ENCODE measurements at regions not wholly inside any gene's neighbourhood (a gene's known extent, or its start where the extent isn't known, plus 50 kb on each side); places are given as distances from the start of the nearest gene placed in this dataset.

GRCh38 chr10:110355141-110355831, 50.6 kb upstream of the SMNDC1 start:
- DNase-seq (ENCODE audit: low read depth, low spot score) = no peak

GRCh38 chr10:110355922-110356627, 51.4 kb upstream of the SMNDC1 start:
- no peak for DNase-seq (ENCODE audit: low read depth, low spot score)

DNA sequence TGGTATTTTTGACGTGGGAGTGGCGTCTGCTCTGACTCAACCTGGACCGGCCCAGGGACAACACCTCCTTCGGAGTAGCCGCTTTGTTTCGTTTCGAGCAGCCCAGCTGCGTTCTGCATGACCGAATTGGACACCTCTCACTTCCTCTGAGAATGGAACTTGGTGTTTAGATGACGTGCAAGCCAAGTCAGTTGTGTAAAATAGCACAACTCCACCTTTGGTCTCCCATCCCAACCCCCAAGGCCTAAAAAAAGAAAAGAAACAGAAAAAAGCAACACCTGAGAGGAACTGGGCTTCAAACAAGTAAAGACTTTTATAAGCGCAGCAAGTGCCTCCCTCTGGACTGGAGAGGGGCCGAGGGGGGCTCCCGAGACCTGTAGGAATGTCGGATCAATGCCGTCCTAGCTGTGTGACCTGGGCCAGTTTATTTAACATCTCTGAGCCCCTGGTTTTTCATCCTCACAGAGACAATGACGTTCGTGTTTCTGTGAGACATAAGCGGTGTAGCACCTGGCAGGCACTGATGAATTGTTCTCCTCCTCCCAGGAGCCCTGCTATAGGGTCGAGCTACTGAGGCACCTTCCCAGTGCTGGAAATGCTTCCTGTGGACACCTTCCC, 52.0 kb upstream of the SMNDC1 start:
- DNase-seq (ENCODE audit: low read depth, low spot score) = no peak

DNA sequence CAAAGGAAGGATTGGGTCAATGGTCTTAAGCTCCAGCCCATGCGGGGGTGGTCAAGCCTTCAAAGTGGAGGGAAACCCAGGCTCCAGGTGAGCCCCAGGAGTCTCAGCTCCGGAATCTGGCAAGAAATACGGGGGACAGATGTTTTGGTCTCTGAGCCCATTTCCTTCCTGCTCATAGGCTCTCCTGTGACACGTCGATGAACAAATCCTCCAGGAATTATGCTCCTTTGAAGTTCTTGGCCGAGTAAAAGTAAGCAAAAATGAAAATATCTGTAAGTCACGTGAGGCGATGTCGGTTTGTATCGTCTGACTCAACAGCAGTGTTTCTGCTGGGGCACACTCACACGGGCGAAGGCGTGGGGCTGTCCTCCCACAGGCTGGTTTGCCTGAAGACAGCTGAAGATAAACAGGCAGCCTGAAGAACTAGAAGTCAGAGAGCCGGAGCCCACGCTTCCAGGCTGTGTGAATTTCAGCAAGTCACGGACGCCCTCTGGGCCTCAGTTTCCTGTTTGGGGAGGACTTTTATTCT, 52.6 kb upstream of the SMNDC1 start:
- DNase-seq (ENCODE audit: low read depth, low spot score) = no peak

GRCh38 chr10:110357871-110358270, 53.2 kb upstream of the SMNDC1 start:
- DNase-seq (ENCODE audit: low read depth, low spot score) = no peak

- no peak for DNase-seq (ENCODE audit: low read depth, low spot score)
Observed at GRCh38 chr10:110358278-110358677, 53.6 kb upstream of the SMNDC1 start.

DNA sequence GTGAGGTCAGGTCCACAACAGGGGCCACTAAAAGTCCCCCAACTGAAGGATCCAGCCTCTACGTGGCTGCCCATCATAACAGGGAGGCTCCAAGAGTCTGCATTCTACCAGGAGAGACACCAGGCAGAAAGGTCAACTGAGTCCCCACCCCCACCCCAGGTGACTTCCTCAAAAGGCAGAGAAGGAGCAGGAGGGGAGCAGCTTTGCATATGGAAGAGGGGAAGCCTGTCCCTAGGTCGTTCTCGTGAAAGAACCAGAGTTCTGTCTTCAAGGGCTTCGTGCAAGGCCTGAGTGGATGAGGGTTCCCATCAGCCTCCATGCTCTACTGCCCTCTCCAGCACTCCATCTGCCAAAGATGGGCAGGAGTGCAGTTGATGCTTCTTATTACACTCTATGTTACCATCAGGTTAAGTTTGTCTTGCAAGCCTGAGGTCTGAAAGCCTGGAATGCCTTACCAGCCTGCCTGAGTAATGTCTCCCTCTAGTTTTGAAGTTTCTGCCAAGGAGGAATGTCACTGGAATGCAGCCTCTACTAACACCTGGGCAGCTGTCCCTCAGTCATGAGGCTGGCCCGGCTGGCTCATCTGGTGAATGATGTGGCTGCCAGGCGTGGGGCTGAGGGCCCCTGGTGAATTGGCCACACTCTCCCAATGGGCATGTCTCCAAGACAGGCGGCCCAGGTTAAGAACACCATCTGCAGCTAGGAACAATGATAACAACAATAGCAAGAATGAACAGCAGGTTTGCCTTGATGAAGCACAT, 54.3 kb upstream of the SMNDC1 start:
- no peak for DNase-seq (ENCODE audit: low read depth, low spot score)

- DNase-seq (ENCODE audit: low read depth, low spot score) = no peak
Observed at GRCh38 chr10:110360857-110361474, 56.2 kb upstream of the SMNDC1 start.

- DNase-seq (ENCODE audit: low read depth, low spot score) = no peak
Observed at GRCh38 chr10:110361800-110362456, 57.2 kb upstream of the SMNDC1 start.

DNA sequence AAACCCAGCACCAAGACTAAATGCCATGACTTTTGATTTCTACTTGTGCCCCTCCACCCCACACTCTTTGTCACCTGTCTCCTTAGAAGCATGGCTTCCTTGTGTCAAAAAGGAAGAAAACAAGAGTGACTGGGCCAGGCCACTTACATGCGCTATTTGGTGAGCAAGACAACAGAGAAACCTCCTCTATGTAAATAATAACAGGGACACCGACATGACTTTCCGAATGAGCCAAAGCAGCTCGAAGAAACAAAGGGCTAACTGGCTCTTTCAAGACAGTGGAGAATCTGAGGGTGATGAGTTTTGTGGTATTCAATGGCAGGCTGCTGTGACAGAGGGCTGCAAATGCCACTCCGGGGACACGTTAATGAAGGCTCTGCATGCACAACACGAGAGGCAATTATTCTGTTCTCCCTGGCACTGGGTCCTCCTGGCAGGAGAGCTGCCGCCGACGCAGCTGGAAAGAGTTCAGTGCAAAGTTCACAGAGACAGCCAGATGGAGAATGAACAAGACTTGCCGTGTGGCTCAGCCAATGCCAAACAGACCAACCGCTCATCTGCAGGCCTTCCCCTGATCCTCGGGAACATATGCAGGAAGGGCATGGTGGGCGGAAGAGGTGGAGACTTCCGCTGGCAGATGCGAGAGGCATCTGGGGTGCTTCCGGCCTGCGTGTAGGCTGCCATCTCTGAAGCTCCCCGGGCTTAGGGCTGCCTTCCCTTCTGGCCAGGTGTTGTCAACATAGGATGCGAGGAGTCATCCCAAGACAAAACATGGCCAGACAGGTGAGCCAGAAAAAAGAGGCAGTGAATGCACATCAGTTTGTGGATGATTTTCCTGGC, 59.1 kb upstream of the SMNDC1 start:
- DNase-seq (ENCODE audit: low read depth, low spot score) = no peak

DNA sequence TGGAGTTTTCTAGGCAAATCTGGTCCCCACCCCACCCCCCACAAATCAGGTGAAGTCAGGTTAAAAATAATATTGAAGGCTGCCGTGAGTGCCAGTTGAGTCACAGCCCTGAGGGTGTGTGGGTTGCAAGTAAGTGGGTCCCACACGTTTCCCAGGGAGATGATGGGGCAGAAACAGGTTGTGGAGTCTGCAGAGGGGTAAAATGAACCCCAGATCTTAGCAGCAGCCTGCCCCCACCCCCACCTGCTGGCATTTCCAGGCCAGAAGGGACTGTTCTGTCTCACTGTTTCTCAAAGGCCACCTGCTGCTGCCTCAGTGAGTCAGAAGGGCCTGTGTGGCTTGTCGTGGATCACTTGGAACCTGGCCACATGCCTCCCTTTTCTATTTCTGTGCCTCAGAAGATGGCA, 59.8 kb upstream of the SMNDC1 start:
- DNase-seq (ENCODE audit: low read depth, low spot score) = no peak

DNA sequence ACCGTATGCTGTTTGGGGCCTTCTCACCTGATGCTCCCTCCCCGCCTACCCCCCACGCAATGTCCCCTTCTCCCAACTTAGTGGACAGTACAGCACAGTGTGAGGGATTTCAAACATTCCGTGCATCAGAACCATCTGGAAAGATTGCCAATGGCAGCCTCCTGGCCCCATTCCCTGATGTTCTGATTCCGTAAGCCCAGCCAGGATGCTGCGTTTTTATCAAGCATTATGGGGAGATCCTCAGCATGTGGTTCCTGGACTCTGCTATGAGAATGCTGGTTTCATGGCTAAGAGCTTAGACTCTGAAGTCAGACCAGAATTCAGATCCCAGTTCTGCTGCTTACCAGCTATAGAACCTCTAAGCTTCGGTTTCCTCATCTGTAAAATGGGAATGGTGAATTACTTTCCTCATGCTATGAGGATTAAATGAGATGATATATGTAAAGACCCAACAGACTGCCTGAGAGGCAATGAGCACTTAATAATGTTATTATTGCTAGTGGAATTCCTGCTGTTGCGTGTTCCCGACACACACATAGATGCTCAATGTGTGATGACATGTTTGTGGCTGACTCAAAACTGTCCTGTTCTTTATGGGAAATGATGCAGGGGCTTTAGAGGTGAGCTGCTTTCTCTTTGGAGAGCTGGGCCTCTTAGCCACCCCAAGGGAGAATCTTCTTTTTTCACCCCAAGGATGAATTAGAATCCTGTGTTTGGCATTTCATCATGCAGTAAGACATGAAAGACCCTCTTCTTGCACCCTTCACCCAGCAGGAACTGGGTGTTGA, 60.8 kb upstream of the SMNDC1 start:
- DNase-seq (ENCODE audit: low read depth, low spot score) = no peak

GRCh38 chr10:110366635-110367034, 61.9 kb upstream of the SMNDC1 start:
- DNase-seq (ENCODE audit: low read depth, low spot score) = no peak

GRCh38 chr10:110368002-110368401, 63.3 kb upstream of the SMNDC1 start:
- no peak for DNase-seq (ENCODE audit: low read depth, low spot score)

GRCh38 chr10:110368556-110368955, 63.8 kb upstream of the SMNDC1 start:
- DNase-seq (ENCODE audit: low read depth, low spot score) = no peak

- no peak for DNase-seq (ENCODE audit: low read depth, low spot score)
Observed at GRCh38 chr10:110370006-110370405, 65.3 kb upstream of the SMNDC1 start.

GRCh38 chr10:110372656-110373055, 67.9 kb upstream of the SMNDC1 start:
- DNase-seq (ENCODE audit: low read depth, low spot score) = no peak

DNA sequence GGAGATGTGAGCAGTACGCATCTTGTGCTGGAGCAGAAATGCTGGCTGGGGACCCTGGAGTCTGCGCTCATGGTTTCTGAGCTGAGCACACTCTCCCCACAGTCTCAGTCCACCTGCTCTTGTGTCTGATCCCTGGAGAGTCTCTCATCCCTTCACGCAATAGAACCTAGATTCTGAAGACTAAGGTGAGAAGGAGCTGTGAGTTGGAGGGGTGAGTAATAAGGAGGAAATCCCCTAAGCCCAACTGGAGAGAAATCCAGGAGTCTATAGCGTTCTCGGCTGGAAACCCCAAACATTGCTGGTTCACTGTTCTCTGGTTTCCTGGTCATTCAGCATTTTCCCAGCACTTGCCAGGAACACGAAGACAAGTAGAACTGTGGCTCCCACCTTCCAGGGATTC, 68.3 kb upstream of the SMNDC1 start:
- DNase-seq (ENCODE audit: low read depth, low spot score) = no peak

All from pulmonary artery endothelial cell (primary cell).